ENCODE measurements at regions not wholly inside any gene's neighbourhood (a gene's known extent, or its start where the extent isn't known, plus 50 kb on each side); places are given as distances from the start of the nearest gene placed in this dataset.

GRCh38 chr5:4772591-4772990 lies 367.5 kb upstream of the ADAMTS16 start:
- DNase-seq, result no peak

DNA sequence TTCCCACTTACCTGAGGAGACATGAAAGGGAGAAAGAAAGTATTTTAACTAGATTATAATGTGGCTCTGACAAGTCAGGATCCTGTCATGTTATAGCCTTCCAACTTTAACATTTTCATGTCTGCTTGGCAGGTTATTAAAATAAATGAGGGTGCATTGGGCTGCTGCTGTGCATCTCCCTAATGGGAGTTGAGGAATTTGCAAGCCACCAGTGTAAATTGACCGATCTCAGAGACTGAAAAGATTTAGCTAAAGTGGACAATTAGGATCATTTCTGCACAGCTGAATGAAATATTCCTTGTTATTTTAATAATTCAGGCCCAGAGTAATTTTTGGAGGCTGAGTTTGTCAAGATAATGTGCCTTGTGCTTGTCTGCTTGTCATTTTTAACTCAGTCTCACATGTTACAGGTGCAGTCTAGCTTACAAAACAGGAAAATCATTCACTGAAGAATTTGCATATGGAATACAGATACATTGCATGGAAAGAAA lies 366.3 kb upstream of the ADAMTS16 start:
- DNase-seq, result no peak

DNA sequence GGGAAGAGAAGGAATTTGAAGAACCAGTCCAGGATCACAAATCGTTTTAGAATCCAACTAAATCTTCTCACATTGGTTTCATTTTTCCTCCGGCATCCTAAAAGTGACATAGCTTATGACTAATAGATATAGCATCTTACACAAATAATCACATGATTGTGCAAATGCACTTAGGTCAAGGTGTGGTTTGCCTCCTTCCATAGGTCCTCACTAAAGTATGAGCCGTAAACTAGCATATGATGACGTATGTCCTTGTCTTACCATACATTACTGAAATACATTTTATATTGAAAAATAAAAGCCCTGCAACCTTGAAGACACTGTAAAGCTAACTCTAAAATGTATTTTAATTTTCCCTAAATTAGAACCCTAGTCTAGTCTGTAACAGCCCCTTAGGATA lies 362.7 kb upstream of the ADAMTS16 start:
- DNase-seq, result no peak

DNA sequence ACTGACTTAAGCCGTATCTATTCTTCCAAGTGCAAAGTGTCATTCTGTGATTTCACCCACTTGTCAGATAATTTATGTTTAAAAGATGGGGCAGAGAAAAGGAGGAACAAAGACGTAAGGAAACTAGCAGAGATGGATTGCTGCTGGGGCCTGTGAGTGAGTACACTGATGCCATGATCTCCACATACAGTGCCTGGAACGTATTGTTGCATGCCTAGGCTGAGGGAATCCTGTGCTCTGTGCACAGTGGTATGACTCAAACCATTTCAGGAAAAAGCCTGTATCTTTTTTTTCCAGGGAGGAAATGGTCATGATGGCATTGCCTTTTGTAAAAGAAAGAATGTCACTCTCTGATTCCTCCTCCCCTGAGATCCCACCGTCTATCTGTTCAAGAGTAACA lies 359.5 kb upstream of the ADAMTS16 start:
- DNase-seq, result no peak

DNA sequence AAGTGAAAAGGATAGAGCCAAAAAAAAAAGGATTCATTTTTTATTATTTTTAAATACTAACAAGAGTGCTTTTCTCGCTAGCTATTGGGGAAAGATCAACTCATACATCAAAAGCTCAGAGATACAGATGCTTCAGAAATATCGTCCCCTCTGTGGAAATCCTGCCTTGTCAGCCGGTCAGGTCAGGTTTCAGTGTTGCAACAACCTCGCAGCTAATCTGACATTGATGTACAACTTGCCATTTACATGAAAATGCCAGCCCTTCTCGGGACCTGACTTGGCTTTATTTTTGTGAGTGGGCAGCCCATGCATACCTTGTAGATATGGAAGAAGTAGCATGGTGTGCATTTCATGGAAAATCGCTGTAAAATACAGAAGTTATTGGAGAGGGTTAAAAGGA lies 358.8 kb upstream of the ADAMTS16 start:
- no peak for DNase-seq

DNA sequence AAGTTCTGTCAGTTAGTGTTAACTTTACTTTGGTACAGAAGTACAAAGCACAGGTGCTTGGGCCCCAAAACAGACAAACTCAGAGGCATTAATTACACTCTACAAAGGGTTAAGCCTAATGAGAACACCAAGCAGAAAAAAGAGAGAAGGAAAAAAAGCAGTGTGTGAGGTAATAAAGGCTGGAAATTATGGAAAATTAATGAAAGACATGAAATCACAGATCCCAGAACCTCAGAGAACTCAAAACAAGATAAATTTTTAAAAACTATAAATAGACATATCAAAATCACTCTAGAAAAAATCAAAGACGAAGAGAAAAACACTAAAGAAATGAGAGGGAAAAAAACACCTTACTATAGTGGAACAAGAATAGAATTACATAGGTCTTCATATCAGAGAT lies 354.2 kb upstream of the ADAMTS16 start:
- DNase-seq, result no peak

DNA sequence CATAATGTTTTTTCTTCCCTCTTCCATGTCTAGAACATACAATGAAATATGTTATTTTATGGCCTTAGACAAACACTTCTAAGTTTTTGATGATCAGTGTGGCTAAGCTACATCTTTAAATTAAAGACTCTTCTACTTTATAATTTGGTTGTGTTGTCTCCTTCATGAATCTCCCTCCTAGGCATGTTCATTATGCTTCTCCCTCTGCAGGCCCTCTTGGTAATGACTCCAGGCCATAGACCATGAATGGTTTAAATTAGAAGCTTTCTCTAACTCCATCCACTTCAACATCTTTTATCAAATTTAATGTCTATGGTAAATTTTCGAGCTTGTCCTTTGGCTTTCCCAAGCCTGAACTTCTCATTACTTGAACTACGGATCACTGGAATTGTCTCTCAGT lies 342.7 kb upstream of the ADAMTS16 start:
- DNase-seq, result no peak

- DNase-seq, result no peak
Observed at GRCh38 chr5:4802044-4802443, 338.1 kb upstream of the ADAMTS16 start.

- no peak for DNase-seq
Observed at GRCh38 chr5:4804691-4805360, 335.3 kb upstream of the ADAMTS16 start.

GRCh38 chr5:4815002-4815401 lies 325.1 kb upstream of the ADAMTS16 start:
- DNase-seq, result no peak

DNA sequence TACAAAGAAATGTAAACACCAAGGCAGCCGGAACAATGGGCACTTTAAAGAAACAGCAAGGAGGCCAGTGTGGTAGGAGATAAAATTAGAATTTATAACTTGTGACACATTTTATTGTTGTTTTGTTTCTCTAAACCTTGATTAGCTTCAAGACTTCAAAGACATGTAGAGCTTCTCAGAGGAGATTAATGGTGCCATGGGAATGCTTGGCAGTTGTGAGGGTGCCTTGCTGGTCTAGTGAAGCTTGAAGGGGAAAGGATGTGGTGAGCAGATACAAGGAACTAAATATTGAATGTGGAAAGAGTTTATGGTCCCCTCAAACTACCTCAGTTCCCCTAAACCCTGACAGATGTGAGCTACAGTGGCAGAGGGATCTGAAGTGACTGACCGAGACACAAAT lies 322.4 kb upstream of the ADAMTS16 start:
- no peak for DNase-seq

DNA sequence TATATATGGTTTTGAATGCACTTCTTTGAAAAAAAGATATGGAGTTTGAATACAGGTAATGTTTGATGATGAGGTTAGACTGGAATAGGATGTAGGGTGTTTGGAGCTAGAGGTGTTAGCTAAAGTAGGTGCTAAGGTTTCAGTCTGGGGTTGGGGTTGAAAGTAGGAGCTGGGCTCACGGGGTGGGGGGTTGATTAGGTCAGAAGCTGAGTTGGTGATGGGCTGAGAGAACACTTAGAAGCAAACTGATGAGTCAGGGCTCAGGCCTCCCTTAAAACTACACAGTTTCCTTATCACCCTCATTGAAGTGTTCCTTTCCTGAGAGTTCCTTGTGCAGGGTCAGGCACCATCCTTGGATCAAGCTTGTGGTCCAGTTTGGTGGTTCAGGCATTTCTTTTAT lies 308.8 kb upstream of the ADAMTS16 start:
- DNase-seq, result no peak

DNA sequence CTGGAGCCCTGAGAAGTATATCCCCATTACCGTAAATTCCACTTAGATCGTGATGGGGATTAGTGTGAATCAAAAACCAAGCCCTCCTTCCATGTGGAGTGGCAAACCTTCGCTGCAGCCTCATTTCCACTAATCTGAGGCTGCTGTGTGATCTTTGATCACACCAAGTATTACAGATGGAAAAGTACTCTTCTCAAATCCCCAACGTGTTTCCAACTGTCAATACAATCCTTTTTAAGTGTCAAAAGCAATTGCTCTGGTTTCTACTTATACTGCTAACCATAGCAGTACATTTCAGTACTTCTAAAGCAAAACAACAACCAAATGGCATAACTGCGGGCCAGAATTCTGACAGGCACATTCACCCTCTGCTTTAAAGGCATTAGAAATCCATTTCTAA lies 307.7 kb upstream of the ADAMTS16 start:
- DNase-seq, result no peak

- DNase-seq, result no peak
Observed at GRCh38 chr5:4833104-4833738, 306.9 kb upstream of the ADAMTS16 start.

DNA sequence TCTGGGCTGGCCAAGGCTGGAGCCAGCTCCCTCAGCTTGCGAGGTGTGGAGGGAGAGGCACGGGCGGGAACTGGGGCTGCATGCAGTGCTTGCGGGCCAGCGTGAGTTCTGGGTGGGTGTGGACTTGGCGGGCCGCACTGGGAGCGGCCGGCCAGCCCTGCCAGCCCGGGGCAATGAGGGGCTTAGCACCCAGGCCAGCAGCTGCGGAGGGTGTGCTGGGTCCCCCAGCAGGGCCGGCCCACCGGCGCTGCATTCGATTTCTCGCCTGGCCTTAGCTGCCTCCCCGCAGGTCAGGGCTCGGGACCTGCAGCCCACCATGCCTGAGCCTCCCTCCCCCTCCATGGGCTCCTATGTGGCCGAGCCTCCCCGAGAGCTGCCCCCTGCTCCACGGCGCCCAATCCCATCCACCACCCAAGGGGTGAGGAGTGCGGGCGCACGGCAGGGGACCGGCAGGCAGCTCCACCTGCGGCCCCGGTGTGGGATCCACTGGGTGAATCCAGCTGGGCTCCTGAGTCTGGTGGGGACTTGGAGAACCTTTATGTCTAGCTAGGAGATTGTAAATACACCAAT lies 302.6 kb upstream of the ADAMTS16 start:
- no peak for DNase-seq

- DNase-seq, result no peak
Observed at GRCh38 chr5:4845221-4845620, 294.9 kb upstream of the ADAMTS16 start.

DNA sequence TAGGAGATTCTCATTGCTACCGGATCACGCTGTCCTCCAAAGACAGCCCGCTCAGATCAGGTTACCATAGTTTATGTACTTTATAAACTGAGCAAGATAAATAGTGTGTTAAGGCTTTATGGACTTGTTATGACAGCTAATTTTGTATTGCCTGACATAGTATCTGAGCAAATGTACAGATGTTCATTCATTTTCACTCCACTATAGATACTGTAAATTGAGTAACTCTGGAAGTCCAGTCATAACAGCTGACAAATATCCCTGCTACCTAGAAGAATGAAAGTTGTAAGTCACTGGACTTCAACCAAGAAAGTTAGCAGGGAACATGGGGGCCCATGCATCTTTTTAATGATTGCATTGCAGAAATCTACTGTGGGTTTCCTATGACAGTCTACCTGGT lies 292.4 kb upstream of the ADAMTS16 start:
- DNase-seq, result no peak

- DNase-seq, result no peak
Observed at GRCh38 chr5:4855036-4855435, 285.1 kb upstream of the ADAMTS16 start.

DNA sequence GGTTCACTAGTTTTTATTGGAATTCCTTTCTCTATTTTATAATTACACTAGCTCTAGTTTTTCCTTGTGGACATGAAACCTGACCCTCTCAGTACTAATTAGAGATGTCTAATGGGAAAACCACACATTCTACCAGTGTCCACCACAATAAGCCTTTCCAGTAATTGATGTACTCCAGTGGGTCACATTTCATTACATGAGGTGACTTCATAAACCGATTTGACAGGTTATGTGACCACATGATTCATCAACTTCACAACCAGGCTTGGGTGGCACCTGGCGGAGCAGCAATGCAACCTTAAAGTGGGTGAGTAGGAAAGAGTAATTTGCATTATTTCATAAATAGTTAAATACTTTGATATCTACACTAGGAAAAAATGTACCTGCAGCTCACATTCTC lies 284.2 kb upstream of the ADAMTS16 start:
- DNase-seq, result no peak

GRCh38 chr5:4857761-4858160 lies 282.4 kb upstream of the ADAMTS16 start:
- no peak for DNase-seq

DNA sequence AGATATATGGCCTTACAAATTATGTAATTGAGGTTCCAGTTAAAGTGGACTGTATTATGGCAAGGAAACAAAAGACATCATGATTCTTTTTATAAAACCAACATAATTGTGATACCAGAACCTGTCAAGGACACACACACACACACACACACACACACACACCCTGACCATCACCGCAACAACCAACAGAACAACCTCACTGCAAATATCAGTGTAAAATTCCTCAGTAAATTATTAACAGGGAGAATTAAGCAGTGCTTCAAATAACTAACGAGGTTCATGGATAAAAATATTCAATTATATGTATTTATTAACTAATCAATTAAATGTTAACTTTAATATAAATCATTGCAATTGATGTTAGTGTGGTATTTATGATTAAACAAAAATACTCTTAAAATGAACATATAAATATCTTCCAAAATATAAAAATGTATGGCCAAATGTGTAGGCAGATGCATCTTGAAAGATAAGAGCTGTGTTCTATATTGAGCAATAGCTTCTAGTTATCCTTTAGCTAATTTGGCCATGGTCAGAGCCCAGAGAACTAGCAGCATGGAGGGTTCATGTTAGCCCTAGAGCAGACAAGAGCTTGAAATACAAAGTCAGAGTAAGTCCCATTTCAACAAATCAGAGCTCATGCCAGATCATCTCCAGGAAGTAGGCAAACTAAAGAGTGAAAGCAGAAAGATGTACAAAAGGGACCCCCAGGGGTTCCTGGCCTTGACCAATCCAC lies 280.5 kb upstream of the ADAMTS16 start:
- no peak for DNase-seq

DNA sequence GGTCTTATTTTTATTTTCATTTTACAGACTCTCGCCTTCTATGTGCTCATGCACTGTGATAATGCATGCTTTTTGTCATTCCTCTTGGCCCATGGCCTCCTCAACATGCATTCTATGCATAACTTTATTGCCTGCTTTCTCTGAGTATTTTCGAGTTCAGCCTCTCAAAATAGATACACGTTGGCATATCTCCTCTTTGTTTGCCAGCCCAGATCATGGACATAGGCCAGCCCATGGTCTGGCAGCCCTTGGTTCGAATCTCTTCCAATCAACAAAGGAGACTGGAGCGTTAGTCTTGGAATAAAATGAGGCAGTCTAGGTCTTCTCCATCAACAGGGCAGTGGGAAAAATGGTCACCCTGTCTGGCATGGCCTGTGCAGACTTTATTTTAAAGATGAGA lies 279.5 kb upstream of the ADAMTS16 start:
- no peak for DNase-seq

- DNase-seq, result no peak
Observed at GRCh38 chr5:4862500-4862899, 277.6 kb upstream of the ADAMTS16 start.

GRCh38 chr5:4866131-4866659 lies 273.9 kb upstream of the ADAMTS16 start:
- no peak for DNase-seq
